Central memory CD8-positive, alpha-beta T cell (primary cell): ENCODE measurements at regions not wholly inside any gene's neighbourhood (a gene's known extent, or its start where the extent isn't known, plus 50 kb on each side); places are given as distances from the start of the nearest gene placed in this dataset.
A peak's percentile ranks its signal among the peaks of the same experiment; 100 is the strongest.

Source experiments
- ATAC-seq: fragments of 150-1000 bp; cut with Tn5 transposase; replicated peaks from 2 replicates; pipeline ENCODE4 v1.10.0; 2022; ENCODE audit warnings: mild to moderate bottlenecking, moderate FRiP score, moderate number of reproducible peaks; ENCODE audit not compliant: poor library complexity, severe bottlenecking; ENCODE audit errors: extremely low read depth
- DNase-seq, 2 donors: peaks; one replicate each; pipeline ENCODE4 v3.0.0; 2021; ENCODE audit warnings: low spot score in 2 of 2
- H3K27ac Mint-ChIP-seq: one replicate; pipeline ENCODE4 v1.8.0; 2022; ENCODE audit warnings: low read depth, mild to moderate bottlenecking, moderate library complexity, mixed read lengths
- H3K27me3 Mint-ChIP-seq: one replicate; pipeline ENCODE4 v1.8.0; 2022; ENCODE audit warnings: mixed read lengths
- H3K36me3 Mint-ChIP-seq: one replicate; pipeline ENCODE4 v1.8.0; 2022; ENCODE audit warnings: mild to moderate bottlenecking, moderate library complexity, mixed read lengths; ENCODE audit not compliant: insufficient read depth
- H3K4me1 Mint-ChIP-seq: one replicate; pipeline ENCODE4 v1.8.0; 2022; ENCODE audit warnings: mixed read lengths
- H3K4me3 Mint-ChIP-seq: one replicate; pipeline ENCODE4 v1.8.0; 2022; ENCODE audit warnings: mild to moderate bottlenecking, moderate library complexity, mixed read lengths
- H3K9me3 Mint-ChIP-seq: one replicate; pipeline ENCODE4 v1.8.0; 2022; ENCODE audit warnings: mixed read lengths

DNA sequence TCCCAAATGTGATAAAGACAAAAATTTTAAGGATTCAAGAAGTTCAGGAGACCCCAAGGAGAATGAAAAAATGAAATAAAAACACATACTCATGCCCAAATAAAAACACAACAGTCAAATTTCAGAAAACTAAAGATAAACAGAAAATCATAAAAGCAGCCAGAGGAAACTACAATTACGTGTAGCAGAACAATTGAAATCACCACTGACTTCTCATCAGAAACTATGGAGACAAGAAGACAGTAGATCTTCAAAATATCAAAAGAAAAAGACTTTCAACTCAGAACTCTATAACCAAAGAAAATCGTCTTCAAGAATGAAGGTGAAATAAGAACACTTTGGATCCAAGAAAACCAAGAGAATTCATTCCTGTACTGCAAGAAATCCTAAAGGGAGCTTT is 54.9 kb downstream of the DIO3 start:
- ATAC-seq (no peak), DNase-seq (no peak)
- Mint-ChIP-seq H3K4me3 (no peak overlapping the region), H3K36me3 (no peaks in the 10 kb centered on the region), H3K9me3 (no peaks in the 10 kb centered on the region), H3K4me1 (no peaks in the 10 kb centered on the region), H3K27me3 (peaks cover 69% of the 10 kb centered on the region), H3K27ac (no peak overlapping the region)

DNA sequence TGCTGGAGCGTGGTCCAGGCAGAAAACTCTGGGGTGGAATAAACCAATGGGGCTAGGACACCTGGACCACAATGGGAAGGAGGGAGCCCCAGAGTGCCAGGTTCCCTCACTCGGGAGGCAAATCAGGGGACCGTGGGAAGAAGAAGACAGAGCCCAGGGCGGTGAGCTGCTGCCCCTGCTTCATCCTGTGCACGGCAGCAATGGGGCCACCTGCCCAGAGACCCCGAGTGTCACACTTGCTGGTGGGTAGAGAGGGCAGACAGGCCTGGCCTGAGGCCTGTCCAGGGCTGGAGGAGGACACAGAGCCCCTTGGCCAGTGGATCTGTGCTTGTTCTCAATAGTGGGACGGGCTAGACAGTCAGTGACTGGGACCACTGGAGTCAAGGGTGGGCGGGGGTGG is 58.2 kb downstream of the DIO3 start:
- H3K27me3 Mint-ChIP-seq = peaks cover 59% of the 10 kb centered on the region
- no peak for ATAC-seq

DNA sequence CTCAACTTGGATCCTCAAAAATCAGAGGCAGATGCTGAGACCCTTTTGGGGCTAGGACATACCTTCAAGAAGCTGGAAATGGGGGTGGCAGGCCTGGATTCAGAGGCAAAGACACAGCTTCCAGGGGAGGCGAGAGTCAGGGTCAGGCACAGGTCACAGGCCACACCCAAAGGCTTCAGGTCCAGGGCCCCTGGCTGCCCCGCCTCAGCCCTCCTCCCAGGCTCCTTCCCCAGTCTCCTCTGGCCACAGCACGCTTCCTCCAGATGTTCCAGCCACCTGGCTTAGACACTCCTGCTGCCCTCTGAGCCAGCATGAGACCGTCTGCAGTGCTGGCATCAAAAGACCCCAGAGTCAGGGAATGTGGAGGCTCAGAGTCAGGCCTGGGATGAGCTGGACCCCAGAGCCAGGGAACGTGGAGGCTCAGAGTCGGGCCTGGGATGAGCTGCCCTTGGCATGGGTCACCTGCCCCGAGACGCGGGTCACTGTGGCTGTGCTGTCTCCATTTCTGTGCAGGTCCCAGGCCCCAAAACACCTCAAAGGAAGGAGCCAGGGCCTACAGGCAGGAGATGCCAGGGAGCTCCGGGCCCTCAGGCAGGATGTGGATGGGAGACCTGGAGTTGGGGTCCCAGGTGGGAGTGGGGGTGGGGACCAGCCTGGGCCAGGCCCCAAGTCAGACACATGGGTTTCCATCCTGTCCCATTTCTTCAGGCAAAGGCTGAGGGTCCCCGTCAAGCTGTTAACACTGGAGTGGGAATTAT is 58.9 kb downstream of the DIO3 start:
- no peak overlapping the region for H3K27ac Mint-ChIP-seq
- peak in 1 of 2 donors; percentile 11 for DNase-seq

More for the DNA sequence above, 58.2 kb downstream of the DIO3 start:
- Mint-ChIP-seq H3K27ac (no peak overlapping the region), H3K4me3 (no peak overlapping the region), H3K36me3 (no peaks in the 10 kb centered on the region), H3K9me3 (no peaks in the 10 kb centered on the region), H3K4me1 (no peaks in the 10 kb centered on the region)
- DNase-seq = no peak

DNA sequence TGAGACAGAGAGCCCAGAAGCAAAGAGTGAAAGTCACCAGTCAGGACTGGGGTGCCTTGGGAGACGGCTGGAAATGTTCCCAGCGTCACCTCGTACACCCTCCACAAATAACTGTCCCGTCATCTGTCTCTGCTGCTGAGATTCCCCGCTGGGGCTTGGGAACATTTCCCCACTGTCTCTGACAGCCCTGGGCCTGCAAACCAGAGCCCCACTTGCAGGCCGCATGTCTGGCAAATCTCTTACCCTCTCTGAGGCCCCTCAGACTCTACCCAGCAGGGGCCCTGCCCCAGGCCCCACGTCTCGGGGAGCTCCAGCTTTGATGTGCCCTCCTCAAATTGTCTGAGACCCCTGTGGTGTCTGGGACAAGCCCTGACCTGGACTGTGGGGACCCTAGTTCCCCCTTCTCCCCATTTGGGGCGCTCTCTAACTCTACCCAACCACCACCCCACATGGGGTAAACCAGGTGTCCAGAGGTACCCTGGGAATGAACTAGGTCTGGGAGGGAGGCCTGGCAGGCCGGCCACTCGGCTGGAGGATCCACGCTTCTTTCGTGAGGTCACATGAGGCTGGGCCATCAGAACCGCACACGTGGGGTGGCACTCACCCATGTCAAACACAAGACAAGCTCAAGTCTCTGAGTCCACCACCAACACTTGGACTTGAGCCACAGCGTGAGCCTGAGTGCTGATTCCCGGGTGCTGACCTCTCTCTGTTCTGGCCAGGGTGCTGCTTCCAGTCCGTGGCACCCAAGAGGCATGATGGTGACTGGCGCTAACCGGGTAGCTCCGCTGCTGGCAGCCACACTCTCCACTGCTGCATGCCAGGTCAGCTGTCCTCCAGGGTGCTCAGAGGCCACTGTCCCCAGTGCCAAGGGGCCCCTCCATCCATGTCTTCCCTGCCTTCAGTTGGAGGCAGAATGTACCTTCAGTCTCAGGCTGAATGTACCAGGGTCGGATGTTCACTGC is 59.8 kb downstream of the DIO3 start:
- no peak for ATAC-seq
- DNase-seq = peak in 1 of 2 donors; percentile 11
- no peaks in the 10 kb centered on the region for H3K4me1 Mint-ChIP-seq
- H3K9me3 Mint-ChIP-seq = no peaks in the 10 kb centered on the region
- no peak overlapping the region for H3K4me3 Mint-ChIP-seq
- peaks cover 45% of the 10 kb centered on the region for H3K27me3 Mint-ChIP-seq
- no peak overlapping the region for H3K27ac Mint-ChIP-seq
- no peaks in the 10 kb centered on the region for H3K36me3 Mint-ChIP-seq

More for the DNA sequence above, 58.9 kb downstream of the DIO3 start:
- Mint-ChIP-seq H3K36me3 (no peaks in the 10 kb centered on the region), H3K4me1 (no peaks in the 10 kb centered on the region), H3K9me3 (no peaks in the 10 kb centered on the region), H3K27me3 (peaks cover 54% of the 10 kb centered on the region), H3K4me3 (no peak overlapping the region)
- no peak for ATAC-seq

DNA sequence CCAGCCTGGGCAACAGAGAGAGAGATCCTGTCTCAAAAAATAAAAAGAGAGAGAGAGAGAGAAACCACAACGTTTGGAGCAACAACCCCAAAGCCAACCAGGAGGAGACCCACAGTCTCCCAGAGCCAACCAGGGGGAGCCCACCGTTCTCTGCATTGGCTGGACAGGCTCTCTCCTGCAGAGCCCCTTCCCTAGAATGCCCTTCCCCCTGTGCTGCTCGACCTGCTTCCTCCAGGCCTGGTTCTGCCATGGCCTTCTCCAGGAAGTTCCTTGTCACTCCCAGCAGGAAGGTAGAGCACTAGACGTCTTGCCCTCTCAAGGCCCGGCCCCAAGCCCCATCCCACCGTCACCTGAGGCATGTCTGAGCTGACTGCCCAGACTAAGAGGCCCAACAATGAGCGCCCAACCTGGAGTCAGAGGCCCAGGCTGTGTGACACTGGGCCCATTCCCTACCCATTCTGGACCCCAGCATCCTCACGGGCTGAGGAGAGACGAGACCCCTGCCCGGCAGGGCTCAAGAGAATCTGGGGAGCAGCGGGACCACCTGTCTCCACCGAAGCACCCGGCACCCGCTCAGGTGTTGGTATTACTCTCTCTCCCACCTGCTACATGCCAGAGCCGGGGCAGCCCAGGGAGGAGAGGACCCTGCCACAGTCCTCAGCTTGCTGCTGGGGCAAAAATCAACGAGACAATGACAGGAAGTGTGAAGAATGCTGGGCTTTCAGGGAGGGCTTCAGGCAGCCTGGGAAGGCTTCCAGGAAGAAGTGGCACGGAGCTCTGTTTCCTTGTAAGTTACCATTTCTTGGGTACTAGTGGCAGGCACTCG is 61.2 kb downstream of the DIO3 start:
- no peaks in the 10 kb centered on the region for H3K9me3 Mint-ChIP-seq
- H3K4me3 Mint-ChIP-seq = no peak overlapping the region
- no peak for ATAC-seq
- H3K27ac Mint-ChIP-seq = no peak overlapping the region
- H3K4me1 Mint-ChIP-seq = no peaks in the 10 kb centered on the region
- peaks cover 36% of the 10 kb centered on the region for H3K27me3 Mint-ChIP-seq
- peaks cover 1% of the 10 kb centered on the region for H3K36me3 Mint-ChIP-seq
- DNase-seq = peak in 1 of 2 donors; percentile 10

DNA sequence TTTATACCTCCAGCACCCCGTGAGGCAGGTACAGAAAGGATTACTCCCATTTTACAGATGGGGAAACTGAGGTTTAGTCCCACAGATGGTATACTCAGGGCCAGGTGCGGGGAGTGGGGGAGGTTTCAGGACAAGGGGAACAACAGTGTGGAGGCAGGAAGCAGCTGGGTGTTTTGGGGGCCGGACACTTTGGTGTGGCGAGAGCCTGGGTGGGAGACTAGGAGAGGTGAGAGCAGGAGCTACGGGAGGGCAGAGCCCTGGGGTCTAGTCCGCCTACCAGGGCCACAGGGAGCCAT is 61.7 kb downstream of the DIO3 start:
- Mint-ChIP-seq H3K4me3 (no peak overlapping the region), H3K9me3 (no peaks in the 10 kb centered on the region), H3K4me1 (no peaks in the 10 kb centered on the region), H3K36me3 (peaks cover 2% of the 10 kb centered on the region), H3K27me3 (peaks cover 36% of the 10 kb centered on the region), H3K27ac (no peak overlapping the region)
- DNase-seq (peak in 1 of 2 donors; percentile 12), ATAC-seq (no peak)

DNA sequence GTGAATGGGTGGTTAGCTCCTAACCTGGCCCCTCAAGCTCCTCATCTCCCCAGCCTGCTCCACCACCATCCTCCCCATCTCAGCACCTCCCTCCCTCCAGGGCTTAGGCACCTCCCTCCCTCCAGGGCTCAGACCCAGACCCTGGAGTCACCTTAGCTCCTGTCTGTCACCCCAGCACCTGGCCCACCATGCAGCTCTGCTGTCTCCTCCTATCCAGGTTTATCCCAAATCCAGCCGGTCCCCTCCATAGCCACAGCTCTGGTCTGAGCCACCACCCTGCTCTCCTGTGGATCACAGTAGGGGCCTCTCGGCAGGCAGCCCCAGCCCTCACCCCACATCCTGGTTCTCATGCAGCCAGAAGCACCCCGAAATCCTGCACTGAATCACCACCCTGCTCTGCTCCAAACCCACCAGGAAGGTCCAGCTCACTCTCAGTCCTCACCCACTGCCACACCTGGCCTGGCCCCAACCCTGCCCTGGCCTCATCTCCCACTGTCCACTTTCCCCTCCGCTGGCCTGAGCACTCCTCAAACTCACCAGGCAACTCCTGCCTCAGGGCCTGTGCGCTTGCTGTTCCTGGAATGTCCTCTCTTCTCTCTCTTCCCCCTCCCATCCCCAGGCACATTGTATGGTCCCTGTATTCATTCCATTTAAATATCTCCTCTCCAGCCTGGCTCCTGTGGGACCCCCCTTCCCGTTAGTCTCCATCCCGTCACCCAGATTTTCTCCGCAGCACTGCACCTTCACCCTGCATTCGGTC is 62.6 kb downstream of the DIO3 start:
- no peaks in the 10 kb centered on the region for H3K9me3 Mint-ChIP-seq
- H3K4me1 Mint-ChIP-seq = no peaks in the 10 kb centered on the region
- no peak for ATAC-seq
- no peak overlapping the region for H3K4me3 Mint-ChIP-seq
- DNase-seq = peak in 1 of 2 donors; percentile 9
- peaks cover 2% of the 10 kb centered on the region for H3K36me3 Mint-ChIP-seq
- peaks cover 33% of the 10 kb centered on the region for H3K27me3 Mint-ChIP-seq
- no peak overlapping the region for H3K27ac Mint-ChIP-seq

DNA sequence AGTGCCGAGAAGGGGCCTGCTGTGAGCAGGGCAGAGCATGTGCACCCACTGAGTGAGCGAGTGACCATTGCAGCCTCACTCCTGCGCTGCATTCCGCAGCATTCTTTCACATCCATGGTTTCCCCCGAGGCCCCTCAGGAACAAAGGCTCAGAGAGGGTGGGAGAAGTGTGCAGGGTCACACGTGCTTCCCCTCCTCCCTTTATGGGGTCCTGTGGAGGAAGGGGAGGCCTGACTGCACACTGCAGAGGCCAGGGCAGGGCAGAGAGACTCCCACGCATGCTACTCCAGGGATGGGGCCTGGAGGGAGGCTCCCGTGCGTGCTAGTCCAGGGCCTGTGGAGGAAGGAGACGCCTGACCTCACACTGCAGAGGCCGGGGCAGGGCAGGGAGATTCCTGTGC is 63.2 kb downstream of the DIO3 start:
- H3K36me3 Mint-ChIP-seq = peaks cover 2% of the 10 kb centered on the region
- no peak overlapping the region for H3K4me3 Mint-ChIP-seq
- peaks cover 26% of the 10 kb centered on the region for H3K27me3 Mint-ChIP-seq
- H3K27ac Mint-ChIP-seq = no peak overlapping the region
- no peaks in the 10 kb centered on the region for H3K4me1 Mint-ChIP-seq
- DNase-seq (no peak), ATAC-seq (no peak)
- H3K9me3 Mint-ChIP-seq = no peaks in the 10 kb centered on the region

DNA sequence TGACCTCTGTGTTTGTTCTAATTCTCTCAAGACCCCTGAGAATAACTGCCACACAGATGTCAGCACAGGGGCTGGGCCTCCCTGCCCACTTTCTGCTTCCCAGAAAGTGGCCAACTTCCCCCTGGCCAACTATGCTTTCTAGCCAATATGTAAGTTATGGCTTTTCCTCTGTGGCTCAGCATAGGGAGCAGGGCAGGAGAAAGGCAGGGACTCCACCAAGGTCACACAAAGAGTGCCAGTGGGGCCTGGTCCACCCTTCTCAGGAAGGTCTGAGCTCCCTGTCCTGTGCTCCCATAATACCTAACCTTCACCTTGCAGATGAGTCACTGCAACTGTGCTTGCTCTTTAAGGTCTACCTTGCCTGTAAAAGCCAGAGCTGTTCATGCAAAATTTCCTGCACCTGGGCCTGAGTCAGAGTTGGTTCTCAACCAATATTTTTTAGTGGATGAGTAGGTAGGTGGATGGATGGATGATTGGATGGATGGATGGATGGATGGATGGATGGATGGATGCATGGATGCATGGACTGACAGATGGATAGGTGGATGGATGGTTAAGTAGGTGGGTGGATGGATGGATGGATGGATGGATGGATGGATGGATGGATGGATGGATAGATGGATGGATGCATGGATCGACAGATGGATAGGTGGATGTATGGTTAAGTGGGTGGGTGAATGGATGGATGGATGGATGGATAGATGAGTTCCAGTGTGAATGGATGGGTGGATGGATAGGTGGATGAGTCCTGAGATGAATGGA is 64.2 kb downstream of the DIO3 start:
- no peaks in the 10 kb centered on the region for H3K4me1 Mint-ChIP-seq
- ATAC-seq = no peak
- H3K27me3 Mint-ChIP-seq = peaks cover 25% of the 10 kb centered on the region

DNA sequence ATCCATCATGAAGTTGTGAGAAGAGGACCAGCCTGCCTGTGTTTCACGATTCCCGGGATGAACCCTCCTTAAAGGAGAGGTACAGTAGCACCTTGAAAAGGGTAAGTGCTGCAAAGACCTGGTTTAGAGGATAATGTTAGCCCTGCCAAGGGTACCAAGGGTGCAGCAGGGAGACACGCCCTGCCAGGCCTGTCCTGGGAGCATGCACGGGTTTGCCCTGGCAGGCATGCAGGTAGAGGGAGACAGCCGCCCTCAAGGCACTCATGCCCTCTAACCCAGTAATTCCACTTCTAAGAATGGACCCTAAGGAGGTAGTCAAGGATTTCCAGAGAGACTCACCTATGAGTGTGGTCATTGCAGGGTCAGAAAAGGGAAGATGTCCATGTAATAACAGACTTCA is 65.0 kb downstream of the DIO3 start:
- Mint-ChIP-seq H3K27me3 (peaks cover 25% of the 10 kb centered on the region), H3K4me1 (no peaks in the 10 kb centered on the region)

More for the DNA sequence above, 64.2 kb downstream of the DIO3 start:
- no peak for DNase-seq
- H3K27ac Mint-ChIP-seq = no peak overlapping the region
- H3K4me3 Mint-ChIP-seq = no peak overlapping the region
- no peaks in the 10 kb centered on the region for H3K9me3 Mint-ChIP-seq
- peaks cover 3% of the 10 kb centered on the region for H3K36me3 Mint-ChIP-seq

DNA sequence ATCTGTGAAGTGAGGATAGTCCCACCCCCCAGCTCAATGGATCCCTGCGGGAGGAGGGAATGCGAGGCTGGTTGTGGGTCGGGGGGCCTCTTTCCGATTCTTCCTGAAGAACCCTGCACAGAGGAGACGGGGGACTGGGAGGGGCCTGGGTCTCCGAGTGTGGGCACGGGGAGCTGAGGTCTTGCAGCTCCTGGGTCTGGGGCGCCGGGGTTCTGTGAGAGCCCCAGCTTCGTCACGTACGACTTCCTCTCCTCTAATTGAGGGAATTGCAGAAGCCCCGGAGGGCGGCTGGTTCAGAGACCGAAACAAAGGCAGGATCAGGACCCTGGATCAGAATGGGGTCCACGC is 66.6 kb downstream of the DIO3 start:
- DNase-seq = no peak
- no peak overlapping the region for H3K27ac Mint-ChIP-seq
- H3K9me3 Mint-ChIP-seq = no peaks in the 10 kb centered on the region
- H3K4me1 Mint-ChIP-seq = no peaks in the 10 kb centered on the region
- H3K36me3 Mint-ChIP-seq = peaks cover 3% of the 10 kb centered on the region
- H3K27me3 Mint-ChIP-seq = peaks cover 18% of the 10 kb centered on the region
- no peak overlapping the region for H3K4me3 Mint-ChIP-seq
- no peak for ATAC-seq

More for the DNA sequence above, 65.0 kb downstream of the DIO3 start:
- peaks cover 3% of the 10 kb centered on the region for H3K36me3 Mint-ChIP-seq
- DNase-seq (no peak), ATAC-seq (no peak)
- no peaks in the 10 kb centered on the region for H3K9me3 Mint-ChIP-seq
- H3K4me3 Mint-ChIP-seq = no peak overlapping the region
- H3K27ac Mint-ChIP-seq = no peak overlapping the region
